Neuron (in vitro differentiated cells): ENCODE measurements at regions not wholly inside any gene's neighbourhood (a gene's known extent, or its start where the extent isn't known, plus 50 kb on each side); places are given as distances from the start of the nearest gene placed in this dataset.
"Not testable (repeated sequence)": the region's sequence is repeated elsewhere in the genome, so short reads cannot be mapped to it uniquely, and the experiment has no call there.

Source experiments
- H2AFZ ChIP-seq: one replicate; pipeline ENCODE4 v1.6.1; 2013; ENCODE audit warnings: low read depth, mild to moderate bottlenecking, inconsistent platforms, low read length, moderate library complexity
- H3K27me3 ChIP-seq: one replicate; pipeline ENCODE4 v1.6.1; 2013; ENCODE audit warnings: low read length; ENCODE audit not compliant: insufficient read depth
- H3K36me3 ChIP-seq: one replicate; pipeline ENCODE4 v1.6.1; 2013; ENCODE audit warnings: low read length; ENCODE audit not compliant: insufficient read depth
- H3K4me1 ChIP-seq: one replicate; pipeline ENCODE4 v1.6.1; 2013; ENCODE audit warnings: low read length; ENCODE audit not compliant: insufficient read depth
- H3K4me3 ChIP-seq: 2 replicates; pipeline ENCODE4 v1.5.1; 2013; ENCODE audit warnings: mild to moderate bottlenecking, low read length, moderate library complexity
- H3K9me3 ChIP-seq: one replicate; pipeline ENCODE4 v1.6.1; 2013; ENCODE audit warnings: low read length

DNA sequence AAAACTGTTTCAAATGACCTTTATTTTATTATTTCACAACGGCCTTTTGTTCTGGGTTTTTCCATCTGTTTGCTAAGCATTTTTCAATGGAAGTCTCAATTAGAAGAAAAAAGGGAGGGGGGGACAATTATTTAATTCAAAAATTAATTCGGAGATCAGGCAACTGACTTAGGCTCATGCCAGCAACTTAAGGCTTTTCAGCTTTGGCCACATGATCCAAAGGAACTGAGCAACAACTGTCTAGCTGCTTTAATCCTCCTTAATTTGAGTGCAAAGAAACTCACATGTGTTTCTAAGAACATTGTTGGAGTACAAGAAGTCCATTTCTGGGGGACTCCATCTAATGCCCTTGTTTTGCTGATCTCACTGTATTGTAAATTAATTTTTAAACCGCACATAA lies 188.0 kb downstream of the EXOC5 start:
- Histone ChIP-seq H3K4me1 (no peaks in the 10 kb centered on the region), H3K27me3 (no peaks in the 10 kb centered on the region), H3K4me3 (no peak overlapping the region), H2AFZ (no peak overlapping the region), H3K36me3 (no peaks in the 10 kb centered on the region), H3K9me3 (no peaks in the 10 kb centered on the region)

DNA sequence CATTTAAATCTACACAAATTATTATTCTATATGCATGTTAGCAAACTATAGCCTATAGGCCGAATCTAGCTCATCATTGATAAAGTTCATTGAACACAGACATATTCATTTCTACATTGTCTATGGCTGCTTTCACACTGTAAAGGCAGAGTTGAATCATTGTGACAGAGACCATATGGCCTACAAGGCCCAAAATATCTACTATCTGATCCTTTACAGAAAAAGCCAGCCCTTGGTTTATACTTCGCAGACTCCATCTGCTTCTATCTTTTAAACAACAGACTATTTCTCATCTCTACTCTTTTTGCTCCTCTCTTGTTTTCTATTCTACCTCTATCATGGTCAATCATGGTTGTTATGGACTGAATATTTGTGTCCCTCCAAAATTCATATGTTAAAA lies 190.7 kb downstream of the EXOC5 start:
- Histone ChIP-seq H3K9me3 (no peaks in the 10 kb centered on the region), H3K27me3 (peaks cover 10% of the 10 kb centered on the region), H3K4me3 (no peak overlapping the region), H2AFZ (no peak overlapping the region), H3K36me3 (no peaks in the 10 kb centered on the region), H3K4me1 (no peaks in the 10 kb centered on the region)

DNA sequence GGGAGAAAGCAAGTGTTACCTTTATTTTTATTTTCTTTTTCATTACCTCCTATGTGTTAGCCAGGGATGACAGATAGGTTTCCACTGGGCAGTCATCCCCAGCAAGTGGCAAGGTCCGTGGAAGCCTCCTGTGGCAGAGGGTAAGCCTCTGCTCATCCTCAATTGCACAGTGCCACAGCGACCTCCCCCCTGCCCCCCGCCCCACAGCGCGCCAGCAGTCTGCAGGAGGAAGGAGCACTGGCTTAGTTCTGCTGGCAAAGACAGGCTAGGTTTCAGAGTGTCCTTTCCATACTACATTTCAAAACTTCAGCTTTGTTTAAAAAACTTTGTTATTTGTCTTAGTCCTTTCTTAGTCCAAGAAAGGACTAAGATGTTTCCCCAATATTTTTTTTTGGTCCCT lies 194.7 kb downstream of the EXOC5 start:
- Histone ChIP-seq H3K4me3 (no peak overlapping the region), H3K9me3 (no peaks in the 10 kb centered on the region), H3K27me3 (peaks cover 17% of the 10 kb centered on the region), H3K4me1 (no peaks in the 10 kb centered on the region), H3K36me3 (no peaks in the 10 kb centered on the region), H2AFZ (no peak overlapping the region)

DNA sequence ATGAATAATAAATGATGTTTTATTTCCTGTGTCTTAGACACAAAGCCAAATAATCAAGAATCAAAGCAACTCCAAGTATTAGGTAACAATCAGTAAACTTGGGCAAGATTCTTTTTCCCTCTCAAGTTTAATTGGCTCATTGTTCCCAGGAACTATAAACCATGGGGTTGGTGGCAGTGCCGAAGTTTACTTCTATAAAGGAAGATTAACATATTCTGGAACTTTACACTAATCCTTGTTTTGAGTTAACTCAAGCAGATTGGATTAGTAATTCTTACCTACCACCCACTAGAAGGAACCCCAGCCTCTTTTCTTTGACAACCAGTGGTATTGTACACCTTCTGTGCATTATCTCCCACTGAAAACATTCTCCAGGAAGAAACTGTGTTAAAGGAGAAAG lies 197.1 kb downstream of the EXOC5 start:
- H3K4me3 ChIP-seq, result no peak overlapping the region
- no peaks in the 10 kb centered on the region for H3K4me1 ChIP-seq
- H3K27me3 ChIP-seq, result peaks cover 19% of the 10 kb centered on the region
- H3K9me3 ChIP-seq, result no peaks in the 10 kb centered on the region
- no peak overlapping the region for H2AFZ ChIP-seq
- H3K36me3 ChIP-seq, result no peaks in the 10 kb centered on the region

DNA sequence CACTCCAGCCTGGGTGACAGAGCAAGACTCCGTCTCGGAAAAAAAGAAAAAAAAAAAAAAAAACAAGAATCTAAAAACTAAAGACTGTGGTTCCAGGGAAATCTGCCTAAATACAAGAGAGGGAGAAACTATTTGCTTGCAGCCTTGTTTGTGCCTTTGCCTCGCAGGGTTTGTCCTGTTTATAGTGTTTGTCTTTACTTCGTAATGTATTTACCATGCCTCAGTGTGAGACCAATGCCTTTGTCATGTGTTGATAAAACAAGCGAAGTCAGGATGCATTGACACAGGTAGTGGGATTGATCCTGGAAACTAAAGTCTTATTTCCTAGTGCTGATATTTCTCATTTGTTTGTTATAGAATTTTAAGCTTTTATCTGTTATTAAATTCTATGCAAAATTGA lies 199.0 kb downstream of the EXOC5 start:
- no peak overlapping the region for H3K4me3 ChIP-seq
- no peaks in the 10 kb centered on the region for H3K9me3 ChIP-seq
- H2AFZ ChIP-seq, result no peak overlapping the region
- no peaks in the 10 kb centered on the region for H3K4me1 ChIP-seq
- H3K27me3 ChIP-seq, result peaks cover 16% of the 10 kb centered on the region
- H3K36me3 ChIP-seq, result no peaks in the 10 kb centered on the region

DNA sequence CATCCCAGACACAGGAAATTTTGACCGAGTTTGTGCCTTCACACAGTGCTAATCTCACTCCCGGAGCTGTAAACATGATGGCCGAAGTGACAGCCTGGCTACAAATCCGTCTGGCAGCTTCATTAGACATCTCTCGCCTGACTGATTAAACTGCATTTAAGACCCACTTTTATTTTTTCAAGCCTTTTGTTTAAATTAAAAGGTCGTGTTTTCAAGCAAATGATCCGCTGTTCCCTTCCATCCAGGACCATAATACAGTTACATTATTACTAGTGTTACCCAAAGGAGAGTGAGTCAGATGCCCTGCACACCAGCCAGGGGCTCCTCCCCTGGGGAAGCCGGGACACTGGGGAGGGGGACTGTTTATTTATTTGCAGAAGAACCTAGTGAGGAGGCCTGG lies 200.2 kb downstream of the EXOC5 start:
- no peaks in the 10 kb centered on the region for H3K4me1 ChIP-seq
- H3K9me3 ChIP-seq, result no peaks in the 10 kb centered on the region
- H3K27me3 ChIP-seq, result peaks cover 10% of the 10 kb centered on the region
- H3K36me3 ChIP-seq, result no peaks in the 10 kb centered on the region
- no peak overlapping the region for H3K4me3 ChIP-seq
- no peak overlapping the region for H2AFZ ChIP-seq

DNA sequence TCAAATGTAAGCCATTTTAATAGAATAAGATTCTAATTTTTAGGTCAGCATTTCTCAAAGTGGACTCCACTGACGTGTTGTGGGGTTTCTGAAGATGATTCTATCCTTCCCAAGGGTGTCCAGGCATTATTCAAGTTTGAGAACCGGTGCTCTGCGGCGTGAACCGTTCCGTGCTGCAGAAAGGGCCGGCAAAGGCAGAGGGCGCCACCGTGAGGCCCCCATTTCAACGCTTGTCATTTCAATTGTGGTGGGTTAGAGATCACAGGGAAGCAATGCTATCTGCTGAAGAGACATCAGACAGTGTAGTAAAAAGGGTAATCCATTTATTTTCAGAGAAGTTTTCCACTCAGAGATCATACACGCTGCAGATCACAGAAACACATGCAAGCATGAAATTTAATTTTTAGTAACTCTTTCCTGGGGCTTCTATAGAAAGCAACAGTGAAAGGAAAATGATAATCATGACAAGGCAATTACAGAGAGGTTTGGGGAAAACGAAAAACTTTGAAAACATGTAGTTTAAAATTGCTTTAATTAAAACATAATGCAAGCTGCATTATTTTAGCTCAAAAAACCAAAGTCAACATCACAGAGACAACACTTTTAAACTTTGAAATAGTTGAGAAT lies 201.7 kb downstream of the EXOC5 start:
- H3K27me3 ChIP-seq, result peaks cover 16% of the 10 kb centered on the region
- no peaks in the 10 kb centered on the region for H3K9me3 ChIP-seq
- no peak overlapping the region for H3K4me3 ChIP-seq
- H3K36me3 ChIP-seq, result no peaks in the 10 kb centered on the region
- no peak overlapping the region for H2AFZ ChIP-seq
- H3K4me1 ChIP-seq, result no peaks in the 10 kb centered on the region

DNA sequence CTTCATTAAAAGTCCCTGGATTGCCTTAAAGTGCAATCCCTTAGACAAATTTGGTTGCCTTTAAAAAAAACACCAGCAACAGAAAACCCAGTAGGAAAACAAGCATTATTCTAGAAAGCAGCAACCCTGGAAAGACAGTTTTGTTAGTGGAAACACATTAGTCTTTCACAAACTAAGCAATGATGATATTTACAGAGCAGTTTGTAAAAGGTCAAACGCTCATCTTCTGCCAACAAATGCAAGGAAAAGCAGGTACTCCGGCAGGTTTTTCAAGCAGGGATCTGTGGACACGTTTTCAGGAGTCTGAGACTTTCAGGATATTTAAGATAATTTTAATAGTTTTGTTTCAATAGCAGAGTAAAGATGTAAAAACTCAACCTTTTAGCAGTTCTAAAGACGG lies 202.2 kb downstream of the EXOC5 start:
- no peaks in the 10 kb centered on the region for H3K36me3 ChIP-seq
- H3K4me3 ChIP-seq, result no peak overlapping the region
- no peak overlapping the region for H2AFZ ChIP-seq
- H3K27me3 ChIP-seq, result peaks cover 10% of the 10 kb centered on the region
- H3K4me1 ChIP-seq, result no peaks in the 10 kb centered on the region
- H3K9me3 ChIP-seq, result no peaks in the 10 kb centered on the region

DNA sequence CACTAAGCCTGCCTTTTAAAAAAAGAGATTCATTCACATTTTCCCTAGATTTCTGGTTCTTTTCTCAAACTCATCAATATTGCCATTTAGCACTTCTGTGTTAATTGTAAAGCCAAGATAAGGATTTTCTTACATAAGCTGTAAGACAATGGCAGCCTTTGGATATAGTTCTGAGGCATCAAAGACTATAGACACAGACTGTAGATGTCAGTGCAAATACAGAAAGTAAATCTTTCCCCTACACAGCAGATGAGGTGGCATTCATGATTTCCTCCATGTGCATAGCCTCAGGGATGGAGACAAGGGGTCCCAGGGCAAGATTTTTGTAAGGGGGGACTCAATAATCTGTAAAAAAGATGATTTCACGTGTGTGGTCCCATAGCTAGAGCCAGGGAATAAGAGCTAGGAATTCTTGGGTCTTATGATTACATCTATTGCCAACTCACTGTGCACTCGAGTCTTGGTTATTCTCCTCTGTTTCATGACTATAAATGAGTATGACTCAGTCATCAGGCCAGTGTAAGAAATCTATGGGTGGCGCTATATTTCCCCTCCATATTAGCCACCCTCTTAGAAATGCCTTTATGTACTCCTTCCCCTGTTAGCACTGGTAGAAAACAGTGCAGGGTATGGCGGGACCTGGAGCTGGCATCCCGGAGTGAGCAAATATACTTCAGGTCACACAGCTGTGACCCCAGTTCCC lies 207.5 kb downstream of the EXOC5 start:
- Histone ChIP-seq H3K27me3 (peaks cover 7% of the 10 kb centered on the region), H3K36me3 (no peaks in the 10 kb centered on the region), H2AFZ (no peak overlapping the region), H3K9me3 (no peaks in the 10 kb centered on the region), H3K4me3 (no peak overlapping the region), H3K4me1 (no peaks in the 10 kb centered on the region)

DNA sequence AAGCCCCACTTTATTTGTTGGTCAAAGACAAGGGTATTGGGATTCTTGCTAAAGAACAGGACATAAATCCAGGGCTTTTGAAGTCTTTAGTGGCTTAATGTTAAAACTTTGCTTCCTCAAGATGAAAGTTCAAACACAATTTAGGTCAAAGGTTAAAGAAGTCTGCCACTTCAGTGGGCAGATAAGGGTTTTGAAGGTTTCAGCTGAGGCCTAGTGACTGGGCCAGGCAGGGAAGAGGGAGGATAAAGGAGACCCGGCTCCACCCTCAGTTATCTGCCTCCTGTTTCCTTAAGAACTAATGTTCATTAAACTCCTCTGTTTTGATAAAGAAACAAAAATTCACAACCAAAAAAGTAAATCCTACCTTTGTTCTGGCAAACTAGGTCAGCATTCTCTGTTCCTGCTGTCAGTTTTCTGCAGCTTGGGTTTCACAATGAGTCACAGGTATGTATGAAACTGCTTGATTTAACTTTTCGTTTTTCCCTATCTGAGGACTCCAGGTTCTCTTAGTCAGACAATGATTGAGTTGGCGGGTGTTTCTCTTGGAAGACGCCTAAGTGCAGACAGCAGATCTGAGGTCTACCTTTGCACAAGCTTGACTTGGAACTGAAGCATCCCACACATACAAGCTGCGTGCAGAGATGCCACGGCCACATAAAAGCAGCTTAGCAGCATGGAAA lies 208.3 kb downstream of the EXOC5 start:
- no peak overlapping the region for H3K4me3 ChIP-seq
- H3K27me3 ChIP-seq, result peaks cover 7% of the 10 kb centered on the region
- no peaks in the 10 kb centered on the region for H3K4me1 ChIP-seq
- H2AFZ ChIP-seq, result no peak overlapping the region
- no peaks in the 10 kb centered on the region for H3K36me3 ChIP-seq
- no peaks in the 10 kb centered on the region for H3K9me3 ChIP-seq

DNA sequence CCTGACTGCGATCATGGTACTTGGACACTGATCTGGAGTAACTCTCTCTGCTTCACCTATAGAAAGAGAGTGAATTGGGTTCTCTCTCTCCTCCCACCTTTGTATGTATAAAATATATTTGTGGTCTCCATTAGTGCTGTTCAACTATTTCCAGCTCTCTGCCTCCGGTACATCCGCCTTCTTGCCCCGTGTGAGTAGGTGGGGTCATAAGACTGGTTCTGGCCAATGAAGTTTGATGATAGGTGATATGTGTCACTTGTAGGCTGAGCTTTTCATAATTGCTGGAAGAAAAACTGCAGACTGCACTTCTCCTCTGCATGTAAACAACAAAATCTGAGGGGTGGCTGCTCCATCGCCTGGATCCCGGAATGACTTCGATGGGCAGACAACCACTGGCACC lies 210.4 kb downstream of the EXOC5 start:
- Histone ChIP-seq H3K9me3 (no peaks in the 10 kb centered on the region), H3K36me3 (no peaks in the 10 kb centered on the region), H3K27me3 (peaks cover 7% of the 10 kb centered on the region), H3K4me1 (no peaks in the 10 kb centered on the region), H3K4me3 (no peak overlapping the region), H2AFZ (no peak overlapping the region)

DNA sequence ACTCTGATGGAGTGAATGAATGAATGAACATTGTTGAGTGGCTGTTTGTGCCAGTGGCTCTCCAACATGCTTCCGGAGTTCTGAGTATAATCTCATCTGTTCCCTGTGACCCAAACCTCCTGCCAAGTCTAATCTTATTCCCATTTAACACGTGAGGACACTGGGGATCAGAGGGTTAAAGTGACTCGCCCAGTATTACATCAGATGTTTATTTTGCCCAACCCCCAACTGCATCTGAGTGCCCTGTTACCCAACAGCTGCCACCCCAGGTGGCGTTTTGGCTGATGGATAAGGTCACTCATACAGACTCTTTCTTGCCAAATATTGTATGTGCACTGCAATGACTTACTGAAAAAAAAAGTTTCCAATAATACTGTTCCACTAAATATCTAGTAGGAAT lies 210.9 kb downstream of the EXOC5 start:
- Histone ChIP-seq H2AFZ (no peak overlapping the region), H3K36me3 (no peaks in the 10 kb centered on the region), H3K4me1 (no peaks in the 10 kb centered on the region), H3K9me3 (no peaks in the 10 kb centered on the region), H3K27me3 (peaks cover 5% of the 10 kb centered on the region), H3K4me3 (no peak overlapping the region)

DNA sequence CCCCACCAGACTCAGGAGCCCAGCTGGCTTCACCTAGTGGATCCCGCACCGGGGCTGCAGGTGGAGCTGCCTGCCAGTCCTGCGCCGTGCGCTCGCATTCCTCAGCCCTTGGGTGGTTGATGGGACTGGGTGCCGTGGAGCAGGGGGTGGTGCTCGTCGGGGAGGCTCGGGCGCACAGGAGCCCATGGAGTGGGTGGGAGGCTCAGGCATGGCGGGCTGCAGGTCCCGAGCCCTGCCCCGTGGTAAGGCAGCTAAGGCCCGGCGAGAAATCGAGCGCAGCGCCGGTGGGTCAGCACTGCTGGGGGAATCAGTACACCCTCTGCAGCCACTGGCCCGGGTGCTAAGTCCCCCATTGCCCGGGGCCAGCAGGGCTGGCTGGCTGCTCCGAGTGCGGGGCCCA lies 212.2 kb downstream of the EXOC5 start:
- not testable (repeated sequence) for H3K4me1 ChIP-seq, H3K27me3 ChIP-seq, H3K36me3 ChIP-seq, H3K9me3 ChIP-seq, H3K4me3 ChIP-seq, H2AFZ ChIP-seq
